Subcutaneous abdominal adipose tissue (tissue), 5 donors: ENCODE measurements at regions not wholly inside any gene's neighbourhood (a gene's known extent, or its start where the extent isn't known, plus 50 kb on each side); places are given as distances from the start of the nearest gene placed in this dataset.

Experiments
- H3K27ac ChIP-seq: one replicate; pipeline ENCODE4 v1.7.0; 2013; ENCODE audit warnings: low read depth, mild to moderate bottlenecking, inconsistent platforms, low read length, moderate library complexity
- H3K27me3 ChIP-seq, 5 donors: one replicate each; pipeline ENCODE4 v1.7.0; 2013; ENCODE audit warnings: low read length in 5 of 5, inconsistent platforms in 1 of 5; ENCODE audit not compliant: control insufficient read depth in 5 of 5, insufficient read depth in 4 of 5
- H3K36me3 ChIP-seq, 5 donors: one replicate each; pipeline ENCODE4 v1.7.0; 2013; ENCODE audit warnings: low read length in 5 of 5; ENCODE audit not compliant: control insufficient read depth in 5 of 5, insufficient read depth in 5 of 5
- H3K4me1 ChIP-seq, 5 donors: one replicate each; pipeline ENCODE4 v1.7.0; 2013; ENCODE audit warnings: low read length in 5 of 5, mild to moderate bottlenecking in 3 of 5, moderate library complexity in 1 of 5; ENCODE audit not compliant: control insufficient read depth in 5 of 5, insufficient read depth in 5 of 5
- H3K4me3 ChIP-seq, 5 donors: one replicate each; pipeline ENCODE4 v1.7.0; 2013; ENCODE audit warnings: low read length in 5 of 5, low read depth in 1 of 5
- H3K9ac ChIP-seq, 5 donors: one replicate each; pipeline ENCODE4 v1.7.0; 2013; ENCODE audit warnings: low read length in 5 of 5, mild to moderate bottlenecking in 4 of 5, moderate library complexity in 3 of 5
- H3K9me3 ChIP-seq, 5 donors: one replicate each; pipeline ENCODE4 v1.7.0; 2013; ENCODE audit warnings: low read length in 5 of 5; ENCODE audit not compliant: control insufficient read depth in 5 of 5
- donor health status: healthy.
- donor health status: healthy.
- donor health status: healthy.
- donor health status: healthy.
- donor health status: healthy.

- Histone ChIP-seq H3K4me3 (no peak overlapping the region), H3K36me3 (no peaks in the 10 kb centered on the region), H3K27ac (no peak overlapping the region), H3K9ac (no peak overlapping the region), H3K9me3 (peaks cover 0 to 3% (median 0%) of the 10 kb centered on the region in 5 donors), H3K27me3 (no peaks in the 10 kb centered on the region), H3K4me1 (no peaks in the 10 kb centered on the region)
These were observed 481.6 kb downstream of the SOX6 start for GRCh38 chr11:15874704-15875103.

- Histone ChIP-seq H3K9me3 (peaks cover 0 to 3% (median 0%) of the 10 kb centered on the region in 5 donors), H3K4me3 (no peak overlapping the region), H3K4me1 (no peaks in the 10 kb centered on the region), H3K27me3 (no peaks in the 10 kb centered on the region), H3K36me3 (no peaks in the 10 kb centered on the region), H3K9ac (no peak overlapping the region), H3K27ac (no peak overlapping the region)
These were observed 481.0 kb downstream of the SOX6 start for GRCh38 chr11:15875393-15875792.

GRCh38 chr11:15875943-15876342 lies 480.4 kb downstream of the SOX6 start:
- Histone ChIP-seq H3K36me3 (no peaks in the 10 kb centered on the region), H3K4me1 (no peaks in the 10 kb centered on the region), H3K4me3 (no peak overlapping the region), H3K27ac (no peak overlapping the region), H3K9ac (no peak overlapping the region), H3K27me3 (no peaks in the 10 kb centered on the region), H3K9me3 (peaks cover 0 to 3% (median 0%) of the 10 kb centered on the region in 5 donors)

GRCh38 chr11:15878756-15879155 lies 477.6 kb downstream of the SOX6 start:
- H3K27ac ChIP-seq, result no peak overlapping the region
- H3K27me3 ChIP-seq, result peaks cover 0 to 4% (median 0%) of the 10 kb centered on the region in 5 donors
- H3K9ac ChIP-seq, result no peak overlapping the region
- H3K36me3 ChIP-seq, result no peaks in the 10 kb centered on the region
- no peaks in the 10 kb centered on the region for H3K9me3 ChIP-seq
- peaks cover 0 to 10% (median 5%) of the 10 kb centered on the region in 5 donors for H3K4me1 ChIP-seq
- no peak overlapping the region for H3K4me3 ChIP-seq

- Histone ChIP-seq H3K4me3 (no peak overlapping the region), H3K27ac (no peak overlapping the region), H3K9me3 (no peaks in the 10 kb centered on the region), H3K9ac (no peak overlapping the region), H3K27me3 (peaks cover 0 to 4% (median 0%) of the 10 kb centered on the region in 5 donors), H3K4me1 (peaks cover 0 to 20% (median 8%) of the 10 kb centered on the region in 5 donors), H3K36me3 (no peaks in the 10 kb centered on the region)
These were observed 476.1 kb downstream of the SOX6 start for GRCh38 chr11:15880291-15880690.

- H3K9ac ChIP-seq, result no peak overlapping the region
- no peaks in the 10 kb centered on the region for H3K36me3 ChIP-seq
- H3K4me1 ChIP-seq, result peaks cover 0 to 20% (median 8%) of the 10 kb centered on the region in 5 donors
- H3K27ac ChIP-seq, result peak overlapping the region; percentile 12
- no peak overlapping the region for H3K4me3 ChIP-seq
- H3K9me3 ChIP-seq, result no peaks in the 10 kb centered on the region
- peaks cover 0 to 4% (median 0%) of the 10 kb centered on the region in 5 donors for H3K27me3 ChIP-seq
These were observed 473.4 kb downstream of the SOX6 start for GRCh38 chr11:15882876-15883454.

GRCh38 chr11:15883455-15883920 lies 472.9 kb downstream of the SOX6 start:
- H3K4me3 ChIP-seq, result no peak overlapping the region
- no peak overlapping the region for H3K9ac ChIP-seq
- no peaks in the 10 kb centered on the region for H3K9me3 ChIP-seq
- no peaks in the 10 kb centered on the region for H3K36me3 ChIP-seq
- peaks cover 0 to 20% (median 8%) of the 10 kb centered on the region in 5 donors for H3K4me1 ChIP-seq
- H3K27me3 ChIP-seq, result peaks cover 0 to 4% (median 0%) of the 10 kb centered on the region in 5 donors
- H3K27ac ChIP-seq, result peak overlapping the region; percentile 12

GRCh38 chr11:15884141-15884540 lies 472.2 kb downstream of the SOX6 start:
- H3K4me1 ChIP-seq, result peaks cover 0 to 20% (median 8%) of the 10 kb centered on the region in 5 donors
- no peaks in the 10 kb centered on the region for H3K9me3 ChIP-seq
- no peak overlapping the region for H3K27ac ChIP-seq
- H3K9ac ChIP-seq, result no peak overlapping the region
- H3K36me3 ChIP-seq, result no peaks in the 10 kb centered on the region
- no peak overlapping the region for H3K4me3 ChIP-seq
- peaks cover 0 to 4% (median 0%) of the 10 kb centered on the region in 5 donors for H3K27me3 ChIP-seq

GRCh38 chr11:15884777-15885540 lies 471.4 kb downstream of the SOX6 start:
- Histone ChIP-seq H3K27ac (no peak overlapping the region), H3K27me3 (peaks cover 0 to 4% (median 0%) of the 10 kb centered on the region in 5 donors), H3K4me1 (peaks cover 0 to 20% (median 8%) of the 10 kb centered on the region in 5 donors), H3K9me3 (no peaks in the 10 kb centered on the region), H3K9ac (no peak overlapping the region), H3K36me3 (no peaks in the 10 kb centered on the region), H3K4me3 (no peak overlapping the region)

- Histone ChIP-seq H3K4me3 (no peak overlapping the region), H3K27ac (no peak overlapping the region), H3K9me3 (no peaks in the 10 kb centered on the region), H3K9ac (no peak overlapping the region), H3K27me3 (peaks cover 0 to 4% (median 0%) of the 10 kb centered on the region in 5 donors), H3K4me1 (peaks cover 0 to 20% (median 8%) of the 10 kb centered on the region in 5 donors), H3K36me3 (no peaks in the 10 kb centered on the region)
These were observed 470.5 kb downstream of the SOX6 start for GRCh38 chr11:15885854-15886253.
